Vagina (tissue), 2 donors: ENCODE measurements at regions not wholly inside any gene's neighbourhood (a gene's known extent, or its start where the extent isn't known, plus 50 kb on each side); places are given as distances from the start of the nearest gene placed in this dataset.

ENCODE experiments used
- CTCF ChIP-seq, 3 experiments: fragments of 450-650 bp in 2 of 3; fragments of 200-600 bp in 1 of 3; sonication (generic) in 1 of 3; IDR thresholded peaks; one replicate each; pipeline ENCODE4 v1.5.1; 2017 to 2019; ENCODE audit warnings: antibody characterized with exemption in 3 of 3, mild to moderate bottlenecking in 2 of 3, moderate library complexity in 2 of 3
- POLR2A ChIP-seq, 2 donors: fragments of 450-650 bp; IDR thresholded peaks; one replicate each; pipeline ENCODE4 v1.6.1; 2017; ENCODE audit warnings: antibody characterized with exemption in 2 of 2, mild to moderate bottlenecking in 2 of 2, moderate library complexity in 2 of 2

GRCh38 chr2:59390581-59390980, 1149.5 kb upstream of the FANCL start:
- TF ChIP-seq CTCF (IDR thresholded peaks at IDR 0.05) (no peak), POLR2A (IDR thresholded peaks at IDR 0.05) (no peak)
